Upper lobe of left lung (tissue), 4 donors: ENCODE measurements at regions not wholly inside any gene's neighbourhood (a gene's known extent, or its start where the extent isn't known, plus 50 kb on each side); places are given as distances from the start of the nearest gene placed in this dataset.

Experiments
- POLR2A ChIP-seq, 4 donors: fragments of 450-650 bp; IDR thresholded peaks; one replicate each; pipeline ENCODE4 v1.5.1; 2016 to 2017; ENCODE audit warnings: antibody characterized with exemption in 4 of 4, mild to moderate bottlenecking in 2 of 4
- TF ChIP-seq, protein P1 (sequence below), 6 experiments: fragments of 450-650 bp in 4 of 6; fragments of 200-600 bp in 2 of 6; sonication (generic) in 2 of 6; IDR thresholded peaks; one replicate each; pipeline ENCODE4 v1.5.1; 2016 to 2019; ENCODE audit warnings: antibody characterized with exemption in 6 of 6

DNA sequence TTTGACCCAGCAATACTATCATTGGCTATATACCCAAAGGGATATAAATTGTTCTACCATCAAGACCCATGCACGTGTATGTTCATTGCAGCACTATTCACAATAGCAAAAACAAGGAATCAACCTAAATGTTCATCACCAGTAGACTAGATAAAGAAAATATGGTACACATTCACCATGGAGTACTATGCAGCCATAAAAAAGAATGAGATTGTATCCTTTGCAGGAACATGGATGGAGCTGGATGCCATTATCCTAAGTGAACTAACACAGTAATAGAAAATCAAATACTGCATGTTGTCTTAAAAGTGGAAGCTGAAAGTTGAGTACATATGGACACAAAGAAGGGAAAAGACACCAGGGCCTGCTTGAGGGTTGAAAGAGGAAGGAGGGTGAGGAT lies 803.1 kb upstream of the PCDH10 start:
- TF ChIP-seq, protein P1, sequence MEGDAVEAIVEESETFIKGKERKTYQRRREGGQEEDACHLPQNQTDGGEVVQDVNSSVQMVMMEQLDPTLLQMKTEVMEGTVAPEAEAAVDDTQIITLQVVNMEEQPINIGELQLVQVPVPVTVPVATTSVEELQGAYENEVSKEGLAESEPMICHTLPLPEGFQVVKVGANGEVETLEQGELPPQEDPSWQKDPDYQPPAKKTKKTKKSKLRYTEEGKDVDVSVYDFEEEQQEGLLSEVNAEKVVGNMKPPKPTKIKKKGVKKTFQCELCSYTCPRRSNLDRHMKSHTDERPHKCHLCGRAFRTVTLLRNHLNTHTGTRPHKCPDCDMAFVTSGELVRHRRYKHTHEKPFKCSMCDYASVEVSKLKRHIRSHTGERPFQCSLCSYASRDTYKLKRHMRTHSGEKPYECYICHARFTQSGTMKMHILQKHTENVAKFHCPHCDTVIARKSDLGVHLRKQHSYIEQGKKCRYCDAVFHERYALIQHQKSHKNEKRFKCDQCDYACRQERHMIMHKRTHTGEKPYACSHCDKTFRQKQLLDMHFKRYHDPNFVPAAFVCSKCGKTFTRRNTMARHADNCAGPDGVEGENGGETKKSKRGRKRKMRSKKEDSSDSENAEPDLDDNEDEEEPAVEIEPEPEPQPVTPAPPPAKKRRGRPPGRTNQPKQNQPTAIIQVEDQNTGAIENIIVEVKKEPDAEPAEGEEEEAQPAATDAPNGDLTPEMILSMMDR (IDR thresholded peaks at IDR 0.05): no peak
- no peak for TF ChIP-seq POLR2A (IDR thresholded peaks at IDR 0.05)
